GM21526 (cell line): ENCODE measurements at regions not wholly inside any gene's neighbourhood (a gene's known extent, or its start where the extent isn't known, plus 50 kb on each side); places are given as distances from the start of the nearest gene placed in this dataset.
"Not testable (repeated sequence)": the region's sequence is repeated elsewhere in the genome, so short reads cannot be mapped to it uniquely, and the experiment has no call there.

Experiments used
- ATAC-seq: cut with Tn5 transposase; IDR thresholded peaks from one replicate; pipeline ENCODE4 v1.9.1; 2021; ENCODE audit warnings: moderate library complexity; ENCODE audit not compliant: unreplicated experiment, low FRiP score

- no peak for ATAC-seq
Measured at GRCh38 chr14:71237556-71237955, 330.3 kb downstream of the PCNX1 start.

- ATAC-seq: no peak
Measured at GRCh38 chr14:71238835-71239234, 331.6 kb downstream of the PCNX1 start.

GRCh38 chr14:71240171-71240570 is 332.9 kb downstream of the PCNX1 start:
- ATAC-seq: no peak

GRCh38 chr14:71240866-71241520 is 333.7 kb downstream of the PCNX1 start:
- no peak for ATAC-seq

GRCh38 chr14:71242237-71242748 is 335.0 kb downstream of the PCNX1 start:
- no peak for ATAC-seq

- no peak for ATAC-seq
Measured at GRCh38 chr14:71243697-71244096, 336.4 kb downstream of the PCNX1 start.

- no peak for ATAC-seq
Measured at GRCh38 chr14:71244341-71244740, 337.1 kb downstream of the PCNX1 start.

- ATAC-seq: no peak
Measured at GRCh38 chr14:71245659-71246361, 338.6 kb downstream of the PCNX1 start.

- ATAC-seq: no peak
Measured at GRCh38 chr14:71246539-71246938, 339.3 kb downstream of the PCNX1 start.

GRCh38 chr14:71247106-71247505 is 339.8 kb downstream of the PCNX1 start:
- ATAC-seq: no peak

- ATAC-seq: no peak
Measured at GRCh38 chr14:71248194-71248593, 340.9 kb downstream of the PCNX1 start.

GRCh38 chr14:71250347-71250746 is 343.1 kb downstream of the PCNX1 start:
- ATAC-seq: no peak

- no peak for ATAC-seq
Measured at GRCh38 chr14:71250791-71251190, 343.5 kb downstream of the PCNX1 start.

GRCh38 chr14:71254091-71254719 is 346.9 kb downstream of the PCNX1 start:
- not testable (repeated sequence) for ATAC-seq

- no peak for ATAC-seq
Measured at GRCh38 chr14:71261206-71261605, 353.9 kb downstream of the PCNX1 start.

- no peak for ATAC-seq
Measured at GRCh38 chr14:71262441-71262840, 355.2 kb downstream of the PCNX1 start.

GRCh38 chr14:71264260-71264659 is 357.0 kb downstream of the PCNX1 start:
- ATAC-seq: no peak

- ATAC-seq: no peak
Measured at GRCh38 chr14:71267007-71267513, 359.8 kb downstream of the PCNX1 start.

GRCh38 chr14:71267691-71268090 is 360.4 kb downstream of the PCNX1 start:
- no peak for ATAC-seq

GRCh38 chr14:71270111-71270510 is 362.9 kb downstream of the PCNX1 start:
- ATAC-seq: no peak

GRCh38 chr14:71271166-71271945 is 364.1 kb downstream of the PCNX1 start:
- ATAC-seq: no peak
